ENCODE measurements at regions not wholly inside any gene's neighbourhood (a gene's known extent, or its start where the extent isn't known, plus 50 kb on each side); places are given as distances from the start of the nearest gene placed in this dataset.

DNA sequence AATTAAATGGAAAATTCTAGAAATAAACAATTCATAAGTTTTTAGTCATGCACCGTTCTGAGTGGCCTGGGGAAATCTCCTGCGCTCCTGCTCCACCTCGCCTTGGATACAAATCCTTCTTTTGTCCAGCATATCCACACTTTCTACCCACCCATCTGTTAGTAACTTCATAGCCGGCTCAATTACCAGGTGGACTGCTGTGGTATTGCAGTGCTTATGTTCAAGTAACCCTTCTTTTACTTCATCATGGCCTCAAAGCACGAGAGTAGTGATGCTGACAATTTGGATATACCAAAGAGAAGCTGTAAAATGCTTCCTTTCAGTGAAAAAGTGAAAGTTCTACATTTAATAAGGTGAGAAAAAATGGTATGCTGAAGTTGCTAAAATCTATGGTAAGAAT lies 142.3 kb upstream of the CHL1 start:
- Histone ChIP-seq H3K4me3 (ENCODE audit: low read length) (no peak overlapping the region), H3K27me3 (ENCODE audit: control insufficient read depth, insufficient read depth, low read length) (no peaks in the 10 kb centered on the region), H3K27ac (ENCODE audit: low read length) (no peak overlapping the region), H3K4me1 (ENCODE audit: control insufficient read depth, insufficient read depth, low read length) (no peaks in the 10 kb centered on the region), H3K9me3 (ENCODE audit: control insufficient read depth, insufficient read depth, low read length) (no peaks in the 10 kb centered on the region), H3K36me3 (ENCODE audit: control insufficient read depth, insufficient read depth, low read length) (no peaks in the 10 kb centered on the region)
- Mint-ChIP-seq H3K27ac (no peak overlapping the region), H3K36me3 (no peaks in the 10 kb centered on the region), H3K27me3 (ENCODE audit: low read depth in 2 of 2) (peaks cover 0 to 3% of the 10 kb centered on the region in 2 donors), H3K4me3 (no peak overlapping the region), H3K4me1 (no peaks in the 10 kb centered on the region), H3K9me3 (peaks cover 0 to 2% of the 10 kb centered on the region in 2 donors)
- intact Hi-C loops (cut with micrococcal nuclease), result no loop called here
- TF ChIP-seq, protein P1, sequence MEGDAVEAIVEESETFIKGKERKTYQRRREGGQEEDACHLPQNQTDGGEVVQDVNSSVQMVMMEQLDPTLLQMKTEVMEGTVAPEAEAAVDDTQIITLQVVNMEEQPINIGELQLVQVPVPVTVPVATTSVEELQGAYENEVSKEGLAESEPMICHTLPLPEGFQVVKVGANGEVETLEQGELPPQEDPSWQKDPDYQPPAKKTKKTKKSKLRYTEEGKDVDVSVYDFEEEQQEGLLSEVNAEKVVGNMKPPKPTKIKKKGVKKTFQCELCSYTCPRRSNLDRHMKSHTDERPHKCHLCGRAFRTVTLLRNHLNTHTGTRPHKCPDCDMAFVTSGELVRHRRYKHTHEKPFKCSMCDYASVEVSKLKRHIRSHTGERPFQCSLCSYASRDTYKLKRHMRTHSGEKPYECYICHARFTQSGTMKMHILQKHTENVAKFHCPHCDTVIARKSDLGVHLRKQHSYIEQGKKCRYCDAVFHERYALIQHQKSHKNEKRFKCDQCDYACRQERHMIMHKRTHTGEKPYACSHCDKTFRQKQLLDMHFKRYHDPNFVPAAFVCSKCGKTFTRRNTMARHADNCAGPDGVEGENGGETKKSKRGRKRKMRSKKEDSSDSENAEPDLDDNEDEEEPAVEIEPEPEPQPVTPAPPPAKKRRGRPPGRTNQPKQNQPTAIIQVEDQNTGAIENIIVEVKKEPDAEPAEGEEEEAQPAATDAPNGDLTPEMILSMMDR (IDR thresholded peaks at IDR 0.05), result no peak
- 75% methylated on average over 5 of the region's 5 CpGs for WGBS (ENCODE audit: insufficient coverage)
- DNase-seq (no peak), ATAC-seq (no peak)

DNA sequence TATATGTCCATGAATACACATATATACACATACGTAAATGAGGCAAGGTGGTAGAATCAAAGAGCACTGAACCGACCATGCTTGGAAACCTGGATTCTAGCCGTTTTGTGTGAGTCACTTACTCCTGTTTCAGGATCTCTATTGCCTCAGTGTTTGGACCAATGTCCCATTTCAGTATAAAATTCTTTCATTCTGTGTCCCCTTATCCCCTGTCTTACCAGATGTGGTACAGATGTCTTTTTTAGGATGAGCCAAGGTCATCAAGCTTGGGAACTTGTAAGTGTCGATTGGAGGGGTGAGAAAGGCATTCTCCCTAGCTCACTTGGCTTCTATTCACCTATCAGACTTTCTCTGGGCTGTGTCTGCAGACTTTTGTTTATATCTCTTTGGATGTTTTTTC lies 139.9 kb upstream of the CHL1 start:
- TF ChIP-seq, protein P1 (IDR thresholded peaks at IDR 0.05), result no peak
- Mint-ChIP-seq H3K36me3 (no peaks in the 10 kb centered on the region), H3K27me3 (ENCODE audit: low read depth in 2 of 2) (peaks cover 0 to 3% of the 10 kb centered on the region in 2 donors), H3K4me1 (no peaks in the 10 kb centered on the region), H3K4me3 (no peak overlapping the region), H3K9me3 (peaks cover 0 to 7% of the 10 kb centered on the region in 2 donors), H3K27ac (no peak overlapping the region)
- DNase-seq (no peak), ATAC-seq (no peak)
- no peaks in the 10 kb centered on the region for H3K36me3 ChIP-seq (ENCODE audit: control insufficient read depth, insufficient read depth, low read length)
- intact Hi-C loops (cut with micrococcal nuclease), result no loop called here
- no peaks in the 10 kb centered on the region for H3K9me3 ChIP-seq (ENCODE audit: control insufficient read depth, insufficient read depth, low read length)
- 88% methylated on average over 3 of the region's 4 CpGs for WGBS (ENCODE audit: insufficient coverage)
- no peak overlapping the region for H3K4me3 ChIP-seq (ENCODE audit: low read length)
- H3K27me3 ChIP-seq (ENCODE audit: control insufficient read depth, insufficient read depth, low read length), result no peaks in the 10 kb centered on the region
- H3K27ac ChIP-seq (ENCODE audit: low read length), result no peak overlapping the region
- H3K4me1 ChIP-seq (ENCODE audit: control insufficient read depth, insufficient read depth, low read length), result no peaks in the 10 kb centered on the region

DNA sequence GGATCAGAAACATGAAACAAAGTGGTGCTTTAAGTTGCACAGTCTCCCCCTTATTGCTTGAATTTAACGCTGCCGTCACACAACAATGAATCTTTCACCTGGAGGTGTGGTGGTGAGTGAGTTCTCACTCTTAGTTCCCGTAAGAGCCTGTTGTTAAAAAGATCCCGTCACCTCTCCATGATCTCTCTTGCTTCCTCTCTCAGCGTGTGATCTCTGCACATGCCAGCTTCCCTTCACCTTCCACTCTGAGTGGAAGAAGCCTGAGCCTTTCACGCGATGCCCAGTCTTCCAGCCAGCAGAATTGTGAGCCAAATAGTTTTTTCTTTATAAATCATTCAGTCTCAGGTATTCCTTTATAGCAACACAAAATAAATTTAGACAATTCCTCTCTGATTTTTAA lies 136.7 kb upstream of the CHL1 start:
- H3K27ac Mint-ChIP-seq, result no peak overlapping the region
- Histone ChIP-seq H3K36me3 (ENCODE audit: control insufficient read depth, insufficient read depth, low read length) (no peaks in the 10 kb centered on the region), H3K4me1 (ENCODE audit: control insufficient read depth, insufficient read depth, low read length) (no peaks in the 10 kb centered on the region), H3K27me3 (ENCODE audit: control insufficient read depth, insufficient read depth, low read length) (peaks cover 2% of the 10 kb centered on the region), H3K27ac (ENCODE audit: low read length) (no peak overlapping the region), H3K9me3 (ENCODE audit: control insufficient read depth, insufficient read depth, low read length) (no peaks in the 10 kb centered on the region), H3K4me3 (ENCODE audit: low read length) (no peak overlapping the region)
- ATAC-seq (no peak), DNase-seq (no peak)
- WGBS (ENCODE audit: insufficient coverage), result 73% methylated on average over 7 of the region's 7 CpGs
- H3K9me3 Mint-ChIP-seq, result peaks cover 0 to 7% of the 10 kb centered on the region in 2 donors
- intact Hi-C loops (cut with micrococcal nuclease), result no loop called here
- no peaks in the 10 kb centered on the region for H3K4me1 Mint-ChIP-seq
- peaks cover 0 to 3% of the 10 kb centered on the region in 2 donors for H3K27me3 Mint-ChIP-seq (ENCODE audit: low read depth in 2 of 2)
- TF ChIP-seq, protein P1 (IDR thresholded peaks at IDR 0.05), result no peak
- no peak overlapping the region for H3K4me3 Mint-ChIP-seq
- H3K36me3 Mint-ChIP-seq, result no peaks in the 10 kb centered on the region

DNA sequence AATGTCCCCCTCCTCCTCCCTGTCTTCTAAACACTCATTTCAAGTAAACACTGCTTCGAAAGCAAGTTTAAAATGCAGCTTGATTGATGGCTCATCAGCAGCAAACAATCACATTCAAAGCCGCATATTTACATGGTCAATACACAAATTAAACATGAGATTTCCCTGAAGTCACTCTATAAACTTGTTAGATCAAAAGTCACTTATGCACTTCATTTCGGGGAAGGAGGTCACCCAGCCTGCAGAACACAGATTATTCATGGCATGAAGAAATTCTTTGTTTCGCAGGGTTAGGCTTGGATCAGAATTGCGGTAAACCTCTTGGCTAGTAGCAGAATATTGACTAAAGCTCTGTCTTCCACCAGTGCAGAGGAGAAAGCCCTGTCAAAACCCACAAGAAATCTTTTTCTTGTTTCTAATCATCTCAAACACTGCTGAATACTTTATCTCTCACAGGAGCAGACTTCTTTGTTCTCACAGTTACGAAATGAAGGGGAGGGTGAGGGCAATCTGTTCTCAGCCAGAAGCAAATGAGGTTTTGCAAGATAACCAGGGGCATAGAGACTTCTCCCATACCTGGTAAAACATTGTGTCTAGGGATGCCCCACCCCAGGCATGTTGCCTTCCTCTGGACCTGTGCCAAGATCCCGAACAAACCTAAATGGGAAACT lies 133.3 kb upstream of the CHL1 start:
- WGBS (ENCODE audit: insufficient coverage), result 95% methylated on average over 6 of the region's 7 CpGs
- ATAC-seq, result no peak
- TF ChIP-seq, protein P1 (IDR thresholded peaks at IDR 0.05), result no peak

More for the DNA sequence above, 133.3 kb upstream of the CHL1 start:
- H3K36me3 Mint-ChIP-seq, result no peaks in the 10 kb centered on the region
- no peak overlapping the region for H3K4me3 ChIP-seq (ENCODE audit: low read length)
- no peak overlapping the region for H3K27ac Mint-ChIP-seq
- no peak overlapping the region for H3K27ac ChIP-seq (ENCODE audit: low read length)
- H3K9me3 ChIP-seq (ENCODE audit: control insufficient read depth, insufficient read depth, low read length), result no peaks in the 10 kb centered on the region
- H3K27me3 ChIP-seq (ENCODE audit: control insufficient read depth, insufficient read depth, low read length), result peaks cover 2% of the 10 kb centered on the region
- H3K36me3 ChIP-seq (ENCODE audit: control insufficient read depth, insufficient read depth, low read length), result no peaks in the 10 kb centered on the region
- intact Hi-C loops (cut with micrococcal nuclease), result no loop called here
- H3K4me1 Mint-ChIP-seq, result no peaks in the 10 kb centered on the region
- no peak for DNase-seq
- no peaks in the 10 kb centered on the region for H3K4me1 ChIP-seq (ENCODE audit: control insufficient read depth, insufficient read depth, low read length)
- H3K27me3 Mint-ChIP-seq (ENCODE audit: low read depth in 2 of 2), result peaks cover 0 to 3% of the 10 kb centered on the region in 2 donors
- peaks cover 3 to 7% of the 10 kb centered on the region in 2 donors for H3K9me3 Mint-ChIP-seq
- H3K4me3 Mint-ChIP-seq, result no peak overlapping the region
